Activated naive CD4-positive, alpha-beta T cell treated with anti-CD3 and anti-CD28 coated beads, Interleukin-2, amount 10 ng/mL, durations not matched to agents 7 days and 5 days (primary cell): ENCODE measurements at regions not wholly inside any gene's neighbourhood (a gene's known extent, or its start where the extent isn't known, plus 50 kb on each side); places are given as distances from the start of the nearest gene placed in this dataset.
"Not testable (repeated sequence)": the region's sequence is repeated elsewhere in the genome, so short reads cannot be mapped to it uniquely, and the experiment has no call there.

Source experiments
- CTCF ChIA-PET: fragments of 350-600 bp; sonication (Branson Sonifier 250); formaldehyde crosslinking; loops from one replicate; lab custom pipeline; 2021; ENCODE audit warnings: antibody characterized with exemption; lab: Charles Lee
- DNase-seq: peaks from one replicate; pipeline ENCODE4 v3.0.0-alpha.2; 2020
- H3K27ac Mint-ChIP-seq: one replicate; pipeline ENCODE4 v1.8.0; 2021; ENCODE audit warnings: mild to moderate bottlenecking, moderate library complexity, mixed read lengths
- H3K27me3 Mint-ChIP-seq: one replicate; pipeline ENCODE4 v1.8.0; 2021; ENCODE audit warnings: mild to moderate bottlenecking, mixed read lengths
- H3K36me3 Mint-ChIP-seq: one replicate; pipeline ENCODE4 v1.8.0; 2021; ENCODE audit warnings: mixed read lengths
- H3K4me1 Mint-ChIP-seq: one replicate; pipeline ENCODE4 v1.8.0; 2021; ENCODE audit warnings: mixed read lengths
- H3K4me3 Mint-ChIP-seq: one replicate; pipeline ENCODE4 v1.8.0; 2021; ENCODE audit warnings: mild to moderate bottlenecking, moderate library complexity, mixed read lengths
- H3K9me3 Mint-ChIP-seq: one replicate; pipeline ENCODE4 v1.8.0; 2021; ENCODE audit warnings: mixed read lengths

DNA sequence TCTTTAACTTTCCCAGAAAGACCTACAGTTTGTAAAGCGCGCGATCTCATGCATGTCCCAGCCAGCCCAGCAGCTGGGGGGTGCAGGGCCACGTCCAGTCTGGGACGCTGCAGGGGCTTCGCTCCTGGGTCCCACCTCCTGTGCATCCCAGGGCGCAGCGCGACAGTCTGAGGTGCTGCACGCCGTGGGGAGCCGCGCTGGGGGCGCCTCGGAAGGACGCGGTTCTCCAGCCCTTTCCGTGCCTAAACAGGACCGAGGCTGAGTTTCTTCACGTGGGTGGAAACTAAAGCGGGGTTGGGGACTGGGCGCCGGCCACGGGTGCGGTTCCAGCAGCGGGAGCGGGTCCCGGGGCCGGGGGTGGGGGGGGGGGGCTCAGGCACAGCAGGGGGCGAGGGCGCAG, 221.4 kb downstream of the TP53TG3F start:
- DNase-seq, H3K4me1 Mint-ChIP-seq, H3K27me3 Mint-ChIP-seq, H3K27ac Mint-ChIP-seq, H3K4me3 Mint-ChIP-seq, CTCF ChIA-PET, H3K9me3 Mint-ChIP-seq, H3K36me3 Mint-ChIP-seq: not testable (repeated sequence)

DNA sequence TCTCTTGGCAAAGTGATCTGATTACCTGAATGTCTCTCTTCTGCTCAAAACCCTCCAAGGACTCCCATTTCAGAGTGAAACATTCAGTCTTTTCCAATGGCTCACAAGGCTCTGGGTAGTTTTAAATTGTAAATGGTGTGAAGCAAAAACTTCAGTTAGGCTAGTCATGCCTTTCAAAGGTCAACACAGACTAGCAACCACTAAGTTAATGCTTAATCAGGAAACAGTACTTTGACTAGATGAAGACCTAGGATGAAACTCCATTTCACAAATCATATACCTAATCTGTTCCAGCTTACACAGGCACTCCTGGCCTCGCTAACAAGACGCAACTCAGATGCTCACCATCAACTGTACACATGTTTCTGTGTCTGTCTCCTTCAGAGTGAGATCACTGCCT, 240.9 kb downstream of the TP53TG3F start:
- H3K9me3 Mint-ChIP-seq, H3K27ac Mint-ChIP-seq, H3K4me3 Mint-ChIP-seq, H3K4me1 Mint-ChIP-seq, CTCF ChIA-PET, DNase-seq, H3K27me3 Mint-ChIP-seq, H3K36me3 Mint-ChIP-seq: not testable (repeated sequence)

DNA sequence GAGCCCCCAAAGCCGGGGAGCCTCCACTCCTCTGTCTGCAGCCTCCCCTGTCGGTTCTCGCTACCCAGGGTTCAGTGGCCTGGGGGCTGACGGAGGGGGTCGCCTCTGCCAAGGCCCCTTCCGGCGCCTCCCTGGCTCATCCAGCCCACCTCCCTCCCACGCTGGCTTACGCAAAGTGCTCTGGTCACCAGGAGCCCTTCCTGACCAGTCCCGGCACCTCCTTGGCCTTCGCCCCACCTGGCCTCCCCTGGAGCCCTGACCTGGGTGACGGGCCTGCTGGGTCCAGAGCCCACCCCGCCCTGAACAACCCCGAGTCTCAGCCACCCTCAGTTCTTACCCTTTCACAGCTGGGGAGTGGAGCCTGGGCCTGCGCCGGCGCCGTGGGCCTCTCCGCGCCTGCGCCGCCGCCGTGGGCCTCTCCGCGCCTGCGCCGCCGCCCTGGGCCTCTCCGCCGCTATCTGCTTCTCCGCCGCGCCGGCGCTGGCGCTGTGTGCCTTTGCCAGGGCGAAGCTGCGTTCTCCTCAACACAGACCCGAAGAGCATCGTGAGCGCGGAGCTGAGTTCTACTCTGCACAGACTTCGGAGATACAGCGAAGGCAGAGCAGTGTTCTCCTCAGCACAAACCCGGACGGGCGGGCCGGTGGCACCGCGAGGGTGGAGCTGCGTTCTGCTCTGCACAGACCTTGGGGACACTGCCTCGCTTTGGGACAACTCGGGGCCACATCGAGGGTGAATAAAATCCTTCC, 247.6 kb downstream of the TP53TG3F start:
- CTCF ChIA-PET, H3K27me3 Mint-ChIP-seq, H3K9me3 Mint-ChIP-seq, DNase-seq, H3K4me1 Mint-ChIP-seq, H3K27ac Mint-ChIP-seq, H3K4me3 Mint-ChIP-seq, H3K36me3 Mint-ChIP-seq: not testable (repeated sequence)

DNA sequence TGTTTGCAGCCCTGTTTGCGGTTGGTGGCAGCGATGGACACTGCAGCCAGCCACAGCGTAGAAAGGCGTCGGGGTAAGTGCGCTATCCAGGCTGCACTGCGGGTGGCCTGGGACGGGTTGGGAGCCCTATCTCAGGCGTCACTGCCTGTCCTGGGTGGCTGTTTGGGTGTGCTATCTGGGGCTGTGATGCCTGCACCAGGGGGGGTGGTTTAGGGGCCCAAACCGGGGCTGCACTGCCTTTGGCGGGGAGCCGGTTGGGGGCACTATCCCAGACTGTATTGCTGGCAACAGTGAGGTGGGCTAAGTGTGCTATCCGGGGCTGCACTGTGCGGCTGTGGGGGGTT, 248.2 kb downstream of the TP53TG3F start:
- H3K4me3 Mint-ChIP-seq, H3K4me1 Mint-ChIP-seq, CTCF ChIA-PET, H3K27ac Mint-ChIP-seq, H3K9me3 Mint-ChIP-seq, H3K36me3 Mint-ChIP-seq, H3K27me3 Mint-ChIP-seq, DNase-seq: not testable (repeated sequence)

DNA sequence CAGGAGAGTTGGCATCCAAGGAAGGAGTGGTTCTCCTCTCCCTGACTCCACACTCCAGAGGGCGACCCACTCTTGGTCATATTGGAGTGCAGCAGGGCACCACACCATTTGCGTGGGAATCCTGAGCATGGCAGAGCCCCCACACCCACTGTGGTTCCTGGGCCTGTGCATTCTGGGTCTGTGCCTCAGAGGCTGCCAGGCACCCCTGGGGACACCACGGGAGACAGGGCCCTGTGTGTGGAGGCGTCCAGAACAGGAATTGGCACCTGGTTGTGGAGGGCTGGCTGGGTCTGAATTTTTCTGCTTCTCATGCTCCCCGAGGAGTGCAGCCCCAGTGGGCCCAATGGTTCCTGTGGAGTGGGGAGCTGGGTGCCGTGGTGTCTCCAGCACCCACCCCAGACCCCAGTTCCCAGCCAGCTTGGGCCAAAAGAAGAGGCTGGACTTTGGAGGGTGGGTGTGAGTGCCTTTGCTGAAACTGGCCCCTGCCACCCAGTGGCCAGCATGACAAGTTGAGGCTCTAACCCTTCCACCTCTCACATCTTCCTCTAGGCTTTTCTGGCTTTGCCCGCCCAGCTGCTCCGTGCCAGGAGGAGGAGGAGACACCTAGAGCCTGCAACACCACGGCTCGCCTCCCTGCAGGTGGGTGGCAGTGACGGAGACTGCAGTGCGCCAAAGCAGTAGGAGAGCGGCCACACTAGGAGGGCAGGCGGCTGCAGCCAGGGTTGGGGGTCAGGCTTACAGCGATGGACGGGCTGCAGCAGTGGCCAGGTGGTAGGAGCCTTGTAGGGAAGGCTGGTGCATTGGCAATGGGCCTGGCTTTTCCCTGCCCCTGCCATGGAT, 250.7 kb downstream of the TP53TG3F start:
- H3K36me3 Mint-ChIP-seq, H3K4me3 Mint-ChIP-seq, H3K4me1 Mint-ChIP-seq, H3K27me3 Mint-ChIP-seq, CTCF ChIA-PET, H3K27ac Mint-ChIP-seq, DNase-seq: not testable (repeated sequence)
- peaks cover 15% of the 10 kb centered on the region for H3K9me3 Mint-ChIP-seq

DNA sequence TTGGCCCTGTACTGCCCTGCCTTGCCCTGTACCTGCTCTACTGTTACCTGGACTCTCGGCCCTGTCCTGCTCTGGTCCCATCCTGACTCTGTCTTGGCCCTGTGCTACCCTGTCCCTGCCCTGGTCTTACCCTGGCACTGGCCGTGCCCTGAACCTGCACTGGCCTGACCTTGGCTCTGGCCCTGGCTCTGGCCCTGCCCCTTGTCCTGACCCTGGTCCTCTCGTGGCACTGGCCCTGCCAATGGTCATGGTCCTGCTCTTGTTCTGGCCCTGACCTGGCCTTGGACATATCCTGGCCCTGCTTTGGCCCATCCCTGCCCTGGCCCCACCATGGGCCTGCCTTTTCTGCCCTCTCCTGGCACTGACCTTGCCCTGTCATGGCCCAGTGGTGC, 251.3 kb downstream of the TP53TG3F start:
- H3K27ac Mint-ChIP-seq, CTCF ChIA-PET, H3K4me3 Mint-ChIP-seq, H3K4me1 Mint-ChIP-seq, DNase-seq, H3K36me3 Mint-ChIP-seq, H3K27me3 Mint-ChIP-seq: not testable (repeated sequence)
- H3K9me3 Mint-ChIP-seq, result peaks cover 15% of the 10 kb centered on the region

DNA sequence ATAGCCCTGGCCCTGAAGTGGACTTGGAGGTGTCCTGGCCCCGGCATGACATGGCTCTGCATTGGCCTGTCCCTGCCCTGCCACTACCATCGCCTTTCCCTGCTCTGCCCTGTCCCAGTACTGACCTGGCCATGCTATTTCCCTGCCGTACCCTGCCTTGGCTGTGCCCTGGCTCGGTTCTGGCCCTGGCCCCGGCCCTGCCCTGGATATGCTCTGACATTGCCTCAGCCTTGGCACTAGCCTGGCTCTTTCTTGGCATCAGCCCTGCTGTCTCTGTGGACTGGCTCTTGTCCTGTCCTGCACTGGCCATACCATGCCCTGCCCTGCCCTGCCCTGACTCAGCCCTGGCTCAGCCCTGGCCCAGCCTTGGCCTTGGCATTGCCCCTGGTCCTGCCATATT, 252.2 kb downstream of the TP53TG3F start:
- H3K36me3 Mint-ChIP-seq, CTCF ChIA-PET, H3K27ac Mint-ChIP-seq, H3K4me1 Mint-ChIP-seq, H3K27me3 Mint-ChIP-seq, DNase-seq, H3K4me3 Mint-ChIP-seq: not testable (repeated sequence)
- peaks cover 14% of the 10 kb centered on the region for H3K9me3 Mint-ChIP-seq

DNA sequence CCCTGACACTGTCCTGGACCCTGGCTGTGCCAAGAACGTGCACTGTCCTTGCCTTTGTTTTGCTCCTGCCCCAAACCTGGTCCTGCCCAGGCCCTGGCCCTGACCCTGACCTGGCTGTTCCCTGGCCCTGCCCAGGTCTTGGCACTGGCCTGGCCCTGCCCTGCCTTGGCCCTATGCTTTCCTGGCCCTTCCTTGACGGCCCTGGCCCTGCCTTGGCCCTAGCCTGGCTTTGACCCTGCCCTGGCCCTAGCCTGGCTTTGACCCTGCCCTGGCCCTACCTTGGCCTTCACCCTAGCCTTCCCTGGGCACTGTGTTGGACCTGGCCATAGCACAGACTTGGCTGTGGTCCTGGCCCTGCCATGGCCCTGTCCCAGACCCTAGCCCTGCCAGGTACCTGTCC, 252.9 kb downstream of the TP53TG3F start:
- CTCF ChIA-PET, H3K36me3 Mint-ChIP-seq, H3K4me3 Mint-ChIP-seq, H3K27me3 Mint-ChIP-seq, H3K4me1 Mint-ChIP-seq, DNase-seq, H3K27ac Mint-ChIP-seq: not testable (repeated sequence)
- peaks cover 14% of the 10 kb centered on the region for H3K9me3 Mint-ChIP-seq

DNA sequence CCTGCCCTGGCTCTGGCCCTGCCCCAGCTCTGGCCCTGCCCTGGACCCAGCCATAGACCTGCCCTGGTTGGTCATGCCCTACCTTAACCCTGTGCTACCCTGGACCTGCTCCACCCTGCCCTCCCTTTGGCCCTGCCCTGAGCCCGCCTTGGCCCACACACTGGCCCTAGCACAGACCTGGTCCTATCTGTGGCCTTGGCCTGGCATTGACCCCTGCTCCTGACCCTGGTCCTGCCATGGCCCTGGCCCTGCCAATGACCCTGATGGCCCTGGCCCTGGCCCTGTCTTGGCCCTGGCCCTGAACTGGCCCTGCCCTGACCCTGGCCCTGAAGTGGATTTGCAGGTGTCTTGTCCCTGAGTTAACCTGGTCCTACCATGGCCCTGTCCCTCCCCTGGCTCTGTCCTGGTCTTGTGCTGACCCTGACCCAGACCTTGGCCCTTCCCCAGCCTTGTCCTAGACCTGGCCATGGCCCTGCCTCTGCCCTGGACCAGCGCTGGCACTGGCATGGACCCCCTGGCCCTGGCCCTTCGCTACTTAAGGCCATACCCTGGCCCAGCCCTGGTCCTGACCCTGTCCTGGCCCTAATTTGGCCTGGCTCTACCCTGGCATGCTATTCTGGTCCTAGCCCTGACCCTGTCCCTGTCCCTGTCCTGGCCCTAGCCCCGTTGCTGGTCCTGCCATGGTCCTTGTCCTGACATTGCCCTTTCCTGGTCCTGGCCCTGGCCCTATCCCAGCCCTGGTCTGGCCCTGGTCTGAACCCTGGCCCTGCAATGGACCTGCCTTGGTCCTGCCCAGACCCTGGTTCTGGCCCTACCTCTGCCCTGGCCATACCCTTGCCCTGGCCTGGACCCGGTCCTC, 253.7 kb downstream of the TP53TG3F start:
- H3K36me3 Mint-ChIP-seq, H3K4me1 Mint-ChIP-seq, DNase-seq, H3K27me3 Mint-ChIP-seq, H3K4me3 Mint-ChIP-seq, H3K27ac Mint-ChIP-seq, CTCF ChIA-PET: not testable (repeated sequence)
- peaks cover 13% of the 10 kb centered on the region for H3K9me3 Mint-ChIP-seq

DNA sequence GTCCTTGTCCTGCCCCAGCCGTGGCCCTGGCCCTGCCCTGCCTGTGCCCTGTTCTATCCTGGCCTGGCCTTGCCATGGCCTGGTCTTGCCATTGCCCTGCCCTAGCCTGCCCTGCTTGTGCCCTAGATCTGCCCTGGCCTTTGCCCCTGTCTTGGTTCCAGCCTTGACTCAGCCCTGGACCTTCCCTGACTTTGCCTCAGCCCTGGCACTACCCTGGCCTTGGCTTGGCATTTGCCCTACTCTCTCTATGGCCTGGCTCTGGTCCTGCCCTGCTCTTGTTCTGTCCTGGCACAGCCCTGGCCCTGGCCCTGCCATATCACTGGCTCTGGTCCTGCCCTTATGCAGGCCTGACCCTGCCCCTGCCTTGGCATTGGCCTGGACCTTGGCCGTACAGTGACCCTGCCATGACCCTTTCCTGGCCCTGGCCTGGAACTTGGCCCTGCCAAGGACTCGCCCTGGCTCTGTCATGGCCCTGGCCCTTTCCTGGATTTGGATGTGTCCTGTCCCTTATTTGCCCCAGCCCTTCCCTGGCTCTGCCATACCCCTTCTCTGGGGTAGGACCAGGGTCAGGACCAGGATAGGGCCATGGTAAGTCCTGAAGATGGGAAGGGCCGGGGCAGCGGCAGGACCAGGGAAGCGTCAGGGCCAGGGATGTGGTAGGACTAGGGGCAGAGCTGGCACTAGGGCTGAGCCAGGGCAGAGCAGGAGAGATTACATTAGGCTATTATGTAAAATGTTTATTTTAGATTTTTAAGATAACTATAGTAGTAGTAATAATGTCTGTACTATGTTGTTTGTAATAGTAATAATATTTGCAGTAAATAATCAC, 254.5 kb downstream of the TP53TG3F start:
- H3K4me3 Mint-ChIP-seq, H3K27ac Mint-ChIP-seq, H3K27me3 Mint-ChIP-seq, CTCF ChIA-PET, DNase-seq, H3K36me3 Mint-ChIP-seq, H3K4me1 Mint-ChIP-seq: not testable (repeated sequence)
- H3K9me3 Mint-ChIP-seq, result peaks cover 12% of the 10 kb centered on the region

DNA sequence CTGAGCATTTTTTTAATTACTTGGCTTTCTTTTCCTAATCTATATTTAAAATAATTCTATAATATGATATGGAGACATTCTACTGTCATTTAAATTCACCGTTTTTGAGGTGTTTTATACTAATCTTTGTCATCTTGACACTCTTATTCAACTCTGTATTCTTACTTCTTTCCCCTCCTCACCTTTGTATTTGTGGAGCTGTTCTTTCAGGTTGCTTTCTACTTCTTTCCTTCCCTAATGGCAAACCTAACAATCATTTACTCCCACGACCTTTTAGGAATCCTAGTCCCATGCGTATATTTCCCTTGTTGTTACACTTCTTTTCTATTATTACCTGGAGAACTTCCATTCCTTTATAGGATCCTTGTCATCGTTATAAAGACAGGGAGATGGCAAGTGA, 271.8 kb downstream of the TP53TG3F start:
- H3K4me1 Mint-ChIP-seq, DNase-seq, H3K27ac Mint-ChIP-seq, H3K36me3 Mint-ChIP-seq, H3K4me3 Mint-ChIP-seq, H3K9me3 Mint-ChIP-seq, CTCF ChIA-PET, H3K27me3 Mint-ChIP-seq: not testable (repeated sequence)

DNA sequence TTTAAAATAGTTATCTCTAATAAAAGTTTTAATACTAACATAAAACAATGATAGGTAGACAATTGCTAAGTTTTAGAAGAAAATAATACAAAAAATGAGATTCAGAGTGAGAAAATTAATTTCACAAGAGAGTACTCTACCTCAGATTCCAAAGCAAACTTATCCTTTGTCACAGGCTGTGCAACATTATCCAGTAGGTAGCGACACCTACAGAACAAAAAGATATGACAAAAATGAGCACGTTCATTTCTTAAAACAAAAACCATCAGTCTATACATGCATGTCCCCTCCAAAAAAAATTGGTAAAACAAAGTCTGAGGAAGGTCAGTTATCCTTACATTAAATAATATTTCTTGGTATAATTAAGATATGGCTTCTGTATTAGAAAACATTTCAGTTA, 275.2 kb downstream of the TP53TG3F start:
- H3K9me3 Mint-ChIP-seq, H3K4me1 Mint-ChIP-seq, H3K36me3 Mint-ChIP-seq, H3K27ac Mint-ChIP-seq, CTCF ChIA-PET, H3K27me3 Mint-ChIP-seq, H3K4me3 Mint-ChIP-seq, DNase-seq: not testable (repeated sequence)

DNA sequence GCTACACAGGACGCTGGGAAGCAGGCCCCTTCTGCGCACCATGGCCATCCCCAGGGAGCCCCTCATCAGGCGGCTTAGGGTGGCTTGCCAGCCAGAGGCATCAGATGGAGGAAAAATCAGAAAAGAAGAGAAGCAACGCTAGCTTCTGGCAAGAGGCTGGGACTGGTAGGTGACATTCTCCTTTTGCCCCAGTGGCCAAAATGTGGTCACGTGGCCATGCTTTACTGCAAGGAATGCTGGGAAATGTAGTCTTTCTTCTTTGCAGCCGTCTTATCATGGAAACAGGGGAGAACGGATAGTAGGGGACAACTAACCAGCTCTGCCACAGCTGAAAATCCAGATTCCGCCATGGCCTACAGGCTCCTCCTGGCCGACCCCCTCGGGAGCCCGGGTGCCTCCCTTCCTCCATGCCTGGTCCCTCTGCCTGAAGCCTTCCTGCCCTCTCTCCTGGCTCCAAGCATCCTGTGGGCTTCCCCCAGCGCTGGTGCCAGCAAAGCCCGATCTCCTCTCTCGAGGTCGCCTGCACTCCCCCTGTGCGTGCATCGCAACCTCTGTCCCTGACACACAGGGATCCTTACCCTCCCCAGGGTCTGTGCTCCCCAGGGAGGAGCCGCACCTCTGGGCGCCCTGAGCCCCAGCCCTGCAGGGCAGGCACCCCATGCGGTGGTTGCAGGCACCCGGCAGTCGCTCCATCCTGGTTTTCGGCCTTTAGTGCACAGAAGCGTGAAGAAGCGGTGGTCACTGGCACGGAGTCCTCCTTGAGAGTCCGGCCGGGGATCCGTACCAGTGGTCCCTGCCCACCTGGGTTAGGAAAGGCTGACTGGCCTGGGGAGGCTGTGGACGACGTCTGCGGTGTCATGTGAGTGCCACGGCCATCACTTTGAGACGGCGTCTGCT, 307.7 kb downstream of the TP53TG3F start:
- H3K9me3 Mint-ChIP-seq, H3K4me3 Mint-ChIP-seq, H3K27me3 Mint-ChIP-seq, DNase-seq, H3K4me1 Mint-ChIP-seq, H3K27ac Mint-ChIP-seq, H3K36me3 Mint-ChIP-seq, CTCF ChIA-PET: not testable (repeated sequence)
